Progenitor cell of endocrine pancreas (in vitro differentiated cells): ENCODE measurements at regions not wholly inside any gene's neighbourhood (a gene's known extent, or its start where the extent isn't known, plus 50 kb on each side); places are given as distances from the start of the nearest gene placed in this dataset.

Experiments used
- DNase-seq: peaks from one replicate; pipeline ENCODE4 v3.0.0; 2021; ENCODE audit warnings: low spot score; ENCODE audit not compliant: unreplicated experiment
- H3K27ac Mint-ChIP-seq: 2 replicates; pipeline ENCODE4 v1.8.0; 2021; ENCODE audit warnings: mild to moderate bottlenecking, moderate library complexity, mixed read lengths
- H3K27me3 Mint-ChIP-seq: 2 replicates; pipeline ENCODE4 v1.8.0; 2021; ENCODE audit warnings: mixed read lengths
- H3K36me3 Mint-ChIP-seq: 2 replicates; pipeline ENCODE4 v1.8.0; 2022; ENCODE audit warnings: mixed read lengths; ENCODE audit not compliant: insufficient read depth
- H3K4me1 Mint-ChIP-seq: 2 replicates; pipeline ENCODE4 v1.8.0; 2021; ENCODE audit warnings: low read depth, mixed read lengths
- H3K4me3 Mint-ChIP-seq: 2 replicates; pipeline ENCODE4 v1.8.0; 2021; ENCODE audit warnings: low read depth, mild to moderate bottlenecking, moderate library complexity, mixed read lengths
- H3K9me3 Mint-ChIP-seq: 2 replicates; pipeline ENCODE4 v1.8.0; 2021; ENCODE audit warnings: low read depth, mixed read lengths
- TF ChIP-seq, protein P1 (sequence below): fragments of 200-600 bp; sonication (generic); IDR thresholded peaks from one replicate; pipeline ENCODE4 v1.5.0; 2021; ENCODE audit warnings: antibody characterized with exemption, mild to moderate bottlenecking; ENCODE audit not compliant: unreplicated experiment

DNA sequence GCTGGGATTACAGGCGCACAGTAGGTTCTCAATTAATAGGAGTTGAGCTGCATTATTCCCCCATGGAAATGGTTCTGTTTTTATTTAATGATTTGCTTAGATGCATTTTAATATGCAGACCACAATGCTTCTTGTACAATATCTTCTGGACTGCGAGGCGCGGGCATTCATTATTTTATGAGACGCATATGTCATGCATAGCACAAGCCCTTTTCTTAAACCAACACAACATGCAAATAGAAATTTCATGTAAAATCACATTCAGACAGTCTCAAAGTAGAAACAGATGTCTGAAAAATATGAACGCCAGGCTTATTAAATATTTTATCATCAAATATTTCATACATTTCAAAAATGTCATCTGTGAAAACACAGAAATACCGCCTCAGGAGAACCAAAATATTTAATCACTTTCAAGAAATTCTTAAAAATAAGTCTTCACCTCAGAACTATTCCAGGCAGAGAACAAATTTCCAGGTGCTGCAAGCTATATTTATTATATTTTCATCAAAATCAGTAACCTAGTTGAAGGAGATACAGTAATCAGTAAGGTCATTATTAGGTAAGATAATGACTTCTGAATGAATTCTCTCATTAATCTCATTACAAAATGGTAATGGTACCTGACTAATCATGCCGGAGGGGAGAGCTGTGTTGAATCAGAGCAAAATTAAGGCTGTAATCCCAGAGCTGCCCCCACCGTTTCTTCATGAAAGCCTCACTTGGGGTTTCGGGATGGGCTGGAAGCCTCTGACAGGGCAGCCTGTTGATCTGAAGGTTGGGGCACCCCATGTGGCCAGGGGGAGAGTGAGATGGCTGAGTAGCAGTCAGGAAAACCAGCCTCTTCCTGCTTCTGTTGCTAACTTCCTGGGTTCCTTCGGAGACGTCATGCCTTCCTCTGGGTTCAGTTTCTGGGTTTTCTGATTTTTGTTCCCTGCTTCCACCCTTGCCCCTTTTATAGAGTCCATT lies 133.9 kb upstream of the ZNF618 start:
- H3K4me1 Mint-ChIP-seq: peaks cover 2% of the 10 kb centered on the region
- no peaks in the 10 kb centered on the region for H3K36me3 Mint-ChIP-seq
- DNase-seq: no peak

DNA sequence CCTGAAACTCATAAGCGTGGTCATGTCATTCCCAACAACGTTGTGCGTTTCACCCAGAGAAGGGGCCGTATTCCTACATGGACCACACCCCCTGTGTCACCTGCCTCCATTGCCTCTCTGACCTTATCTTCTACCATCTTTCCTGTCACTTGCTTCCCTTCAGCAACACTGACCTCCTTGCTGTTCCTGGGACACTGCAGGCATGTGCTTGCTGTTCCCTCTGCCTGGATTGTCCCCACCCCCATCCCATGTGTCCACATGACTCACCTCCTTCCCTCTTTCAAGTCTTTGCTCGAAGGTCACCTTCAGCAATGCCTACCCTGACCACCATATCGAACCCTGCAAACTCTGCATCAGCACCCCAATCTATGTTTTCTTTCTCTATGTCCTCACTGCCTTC lies 133.2 kb upstream of the ZNF618 start:
- Mint-ChIP-seq H3K27me3 (peaks cover 19% of the 10 kb centered on the region), H3K36me3 (no peaks in the 10 kb centered on the region), H3K27ac (no peak overlapping the region), H3K9me3 (peaks cover 9% of the 10 kb centered on the region), H3K4me3 (no peak overlapping the region), H3K4me1 (peaks cover 2% of the 10 kb centered on the region)
- DNase-seq: no peak
- TF ChIP-seq, protein P1, sequence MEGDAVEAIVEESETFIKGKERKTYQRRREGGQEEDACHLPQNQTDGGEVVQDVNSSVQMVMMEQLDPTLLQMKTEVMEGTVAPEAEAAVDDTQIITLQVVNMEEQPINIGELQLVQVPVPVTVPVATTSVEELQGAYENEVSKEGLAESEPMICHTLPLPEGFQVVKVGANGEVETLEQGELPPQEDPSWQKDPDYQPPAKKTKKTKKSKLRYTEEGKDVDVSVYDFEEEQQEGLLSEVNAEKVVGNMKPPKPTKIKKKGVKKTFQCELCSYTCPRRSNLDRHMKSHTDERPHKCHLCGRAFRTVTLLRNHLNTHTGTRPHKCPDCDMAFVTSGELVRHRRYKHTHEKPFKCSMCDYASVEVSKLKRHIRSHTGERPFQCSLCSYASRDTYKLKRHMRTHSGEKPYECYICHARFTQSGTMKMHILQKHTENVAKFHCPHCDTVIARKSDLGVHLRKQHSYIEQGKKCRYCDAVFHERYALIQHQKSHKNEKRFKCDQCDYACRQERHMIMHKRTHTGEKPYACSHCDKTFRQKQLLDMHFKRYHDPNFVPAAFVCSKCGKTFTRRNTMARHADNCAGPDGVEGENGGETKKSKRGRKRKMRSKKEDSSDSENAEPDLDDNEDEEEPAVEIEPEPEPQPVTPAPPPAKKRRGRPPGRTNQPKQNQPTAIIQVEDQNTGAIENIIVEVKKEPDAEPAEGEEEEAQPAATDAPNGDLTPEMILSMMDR: no peak

More for the DNA sequence above, 133.9 kb upstream of the ZNF618 start:
- Mint-ChIP-seq H3K27ac (no peak overlapping the region), H3K9me3 (peaks cover 4% of the 10 kb centered on the region), H3K4me3 (no peak overlapping the region), H3K27me3 (peaks cover 19% of the 10 kb centered on the region)
- TF ChIP-seq, protein P1: no peak

DNA sequence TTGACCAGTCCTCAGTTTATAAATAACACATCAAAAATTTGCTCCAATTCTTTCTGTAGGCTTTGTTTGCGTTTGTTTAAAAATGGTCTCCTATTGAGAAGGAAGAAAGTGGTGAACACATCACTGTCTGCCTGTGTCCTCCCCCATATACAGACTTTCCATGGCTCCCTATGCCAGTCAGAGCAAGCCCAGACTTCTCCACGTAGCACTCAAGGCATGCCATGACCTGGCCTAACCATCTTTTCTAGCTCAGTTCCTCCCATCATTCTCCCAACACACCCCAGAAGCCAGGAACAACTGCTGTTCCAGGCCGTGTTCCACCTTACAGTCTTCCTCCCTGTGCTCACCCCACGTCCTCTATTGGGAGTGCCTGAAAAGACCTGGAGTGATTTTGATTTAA lies 129.6 kb upstream of the ZNF618 start:
- H3K4me1 Mint-ChIP-seq: peaks cover 2% of the 10 kb centered on the region

DNA sequence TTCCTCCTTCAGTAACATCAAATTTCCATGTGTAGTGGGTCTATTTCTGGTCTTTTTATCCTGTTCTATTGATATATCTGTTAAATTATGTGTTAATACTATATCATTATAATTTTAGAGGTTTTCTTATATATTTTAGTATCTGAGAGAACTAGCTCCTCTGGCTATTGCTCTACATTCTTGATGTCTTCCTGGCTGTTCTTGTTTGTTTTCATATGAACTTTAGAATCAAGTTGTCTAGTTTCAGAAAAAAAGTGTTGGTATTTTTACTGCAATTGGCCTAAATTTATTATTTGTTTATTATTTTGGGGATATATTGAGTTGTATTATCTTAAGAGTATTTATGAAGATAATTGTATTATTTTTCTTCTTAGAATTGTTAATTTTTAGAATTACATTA lies 128.0 kb upstream of the ZNF618 start:
- DNase-seq: no peak
- TF ChIP-seq, protein P1: no peak
- Mint-ChIP-seq H3K27me3 (peaks cover 3% of the 10 kb centered on the region), H3K4me1 (no peaks in the 10 kb centered on the region), H3K36me3 (peaks cover 2% of the 10 kb centered on the region), H3K27ac (no peak overlapping the region), H3K9me3 (peaks cover 14% of the 10 kb centered on the region), H3K4me3 (no peak overlapping the region)

More for the DNA sequence above, 129.6 kb upstream of the ZNF618 start:
- Mint-ChIP-seq H3K9me3 (peaks cover 14% of the 10 kb centered on the region), H3K27ac (no peak overlapping the region), H3K4me3 (no peak overlapping the region), H3K36me3 (peaks cover 2% of the 10 kb centered on the region), H3K27me3 (peaks cover 15% of the 10 kb centered on the region)
- TF ChIP-seq, protein P1: no peak
- no peak for DNase-seq

DNA sequence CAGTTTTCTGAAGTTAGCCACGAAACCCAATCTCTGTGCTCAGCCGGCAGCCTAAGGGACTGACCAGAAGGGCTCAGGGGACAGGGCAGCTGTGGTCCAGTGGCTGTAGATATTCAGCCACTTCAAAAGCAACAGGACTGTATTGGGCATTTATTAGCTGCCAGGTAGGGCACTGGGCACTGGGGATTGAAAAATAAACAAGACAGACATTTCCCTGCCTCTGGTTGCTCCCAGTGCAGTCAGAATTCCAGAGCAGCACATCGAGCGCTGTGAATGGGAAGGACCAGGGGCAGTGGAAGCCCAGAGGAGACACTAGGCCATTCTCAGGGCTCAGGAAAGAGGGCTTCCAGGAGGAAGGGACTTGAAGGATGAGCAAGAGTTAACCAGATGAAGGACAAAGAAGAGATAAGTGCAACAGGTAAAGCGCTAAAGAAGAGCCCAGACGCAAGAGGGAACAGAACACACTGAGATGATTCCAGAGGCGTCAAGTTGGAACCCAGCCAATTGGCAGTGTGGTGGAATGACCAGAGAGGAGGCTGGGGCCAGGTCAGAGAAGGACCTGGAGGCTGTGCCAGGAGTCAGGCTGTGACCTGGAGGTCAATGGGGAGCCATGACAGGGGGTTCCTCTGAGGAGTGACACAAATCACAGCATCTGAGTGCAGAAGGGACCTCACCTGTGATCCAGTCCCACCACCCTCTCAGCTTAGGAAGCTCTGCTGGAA lies 122.5 kb upstream of the ZNF618 start:
- DNase-seq: no peak
- no peak overlapping the region for H3K4me3 Mint-ChIP-seq
- H3K9me3 Mint-ChIP-seq: peaks cover 10% of the 10 kb centered on the region
- TF ChIP-seq, protein P1: no peak
- no peak overlapping the region for H3K27ac Mint-ChIP-seq
- H3K4me1 Mint-ChIP-seq: no peaks in the 10 kb centered on the region
- peaks cover 28% of the 10 kb centered on the region for H3K27me3 Mint-ChIP-seq
- H3K36me3 Mint-ChIP-seq: peaks cover 2% of the 10 kb centered on the region
